ENCODE measurements at regions not wholly inside any gene's neighbourhood (a gene's known extent, or its start where the extent isn't known, plus 50 kb on each side); places are given as distances from the start of the nearest gene placed in this dataset.

- no peak for TF ChIP-seq CTCF (IDR thresholded peaks at IDR 0.05; ENCODE audit: low read depth, low read length)
- H3K4me3 ChIP-seq (ENCODE audit: low read depth, low read length), result no peak overlapping the region
These were observed 55.4 kb downstream of the GSX1 start for GRCh38 chr13:27847669-27848068.

DNA sequence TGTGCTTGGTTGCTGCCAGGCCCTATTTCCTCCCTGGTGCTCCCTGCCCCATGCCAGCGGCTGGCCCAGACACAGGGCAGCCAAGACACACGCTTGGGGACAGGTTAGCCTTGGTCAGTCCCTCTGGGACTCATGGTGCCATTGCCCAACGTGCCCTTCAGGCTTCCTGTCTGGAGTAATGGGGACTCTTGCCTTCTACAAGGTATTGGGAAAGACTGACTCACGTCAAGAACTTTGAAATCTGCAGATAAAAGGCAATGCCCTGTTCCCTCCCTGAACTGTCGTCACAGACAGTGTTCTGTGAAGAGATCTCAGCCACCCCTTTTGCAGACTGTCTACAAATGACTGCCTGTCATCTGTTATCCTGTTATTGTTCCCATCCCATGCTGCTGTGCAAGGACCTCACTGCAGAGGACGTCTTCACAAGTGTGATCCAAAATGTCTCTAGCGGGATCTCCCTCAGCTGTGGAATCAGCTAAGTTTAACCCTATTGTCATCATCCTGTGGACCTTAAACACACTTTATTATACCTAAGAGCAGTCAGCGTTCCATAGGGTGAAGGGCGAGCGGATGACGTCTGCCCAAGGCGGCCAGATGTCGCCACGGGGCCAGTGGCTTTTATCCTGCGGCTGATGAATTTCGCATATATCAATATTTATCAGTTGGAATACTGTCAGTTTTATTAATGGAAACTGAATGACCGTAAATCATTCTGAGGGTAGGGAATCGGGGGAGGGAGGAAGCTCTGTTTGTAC, 59.0 kb downstream of the GSX1 start:
- H3K4me3 ChIP-seq (ENCODE audit: low read depth, low read length), result no peak overlapping the region
- TF ChIP-seq CTCF (IDR thresholded peaks at IDR 0.05; ENCODE audit: low read depth, low read length), result no peak

- H3K4me3 ChIP-seq (ENCODE audit: low read depth, low read length), result no peak overlapping the region
- TF ChIP-seq CTCF (IDR thresholded peaks at IDR 0.05; ENCODE audit: low read depth, low read length), result no peak
These were observed 60.2 kb downstream of the GSX1 start for GRCh38 chr13:27852491-27852890.

GRCh38 chr13:27853335-27853734, 61.1 kb downstream of the GSX1 start:
- H3K4me3 ChIP-seq (ENCODE audit: low read depth, low read length), result no peak overlapping the region
- TF ChIP-seq CTCF (IDR thresholded peaks at IDR 0.05; ENCODE audit: low read depth, low read length), result no peak

- no peak overlapping the region for H3K4me3 ChIP-seq (ENCODE audit: low read depth, low read length)
- no peak for TF ChIP-seq CTCF (IDR thresholded peaks at IDR 0.05; ENCODE audit: low read depth, low read length)
These were observed 61.6 kb downstream of the GSX1 start for GRCh38 chr13:27853861-27854260.

GRCh38 chr13:27854606-27855005, 62.3 kb downstream of the GSX1 start:
- TF ChIP-seq CTCF (IDR thresholded peaks at IDR 0.05; ENCODE audit: low read depth, low read length), result no peak
- no peak overlapping the region for H3K4me3 ChIP-seq (ENCODE audit: low read depth, low read length)

DNA sequence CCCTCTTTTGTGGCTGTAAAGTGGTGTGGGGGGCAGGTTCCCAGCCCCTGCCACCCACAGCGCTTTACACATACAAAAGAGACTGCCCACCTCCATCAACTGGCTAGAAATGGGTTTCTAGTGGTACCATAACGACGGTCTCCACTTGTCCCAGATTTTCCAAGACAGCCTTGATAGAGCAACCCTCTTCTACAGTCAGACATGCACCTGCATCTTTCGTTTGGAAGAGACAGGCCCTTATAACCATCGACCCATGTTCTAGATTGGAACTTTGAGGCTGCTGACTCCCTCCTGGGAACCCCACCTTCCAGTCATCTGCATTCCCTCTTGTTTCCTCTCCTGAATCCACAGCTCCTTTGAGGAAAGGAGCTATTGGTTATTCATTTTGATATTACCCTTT, 63.1 kb downstream of the GSX1 start:
- no peak overlapping the region for H3K4me3 ChIP-seq (ENCODE audit: low read depth, low read length)
- no peak for TF ChIP-seq CTCF (IDR thresholded peaks at IDR 0.05; ENCODE audit: low read depth, low read length)

Measured in WI38 (cell line).